Left ventricle myocardium inferior (tissue), 1 donor: ENCODE measurements at regions not wholly inside any gene's neighbourhood (a gene's known extent, or its start where the extent isn't known, plus 50 kb on each side); places are given as distances from the start of the nearest gene placed in this dataset.

Experiments used
- DNase-seq: peaks from one replicate; pipeline ENCODE4 v3.0.0-alpha.2; 2020
- H3K27ac ChIP-seq: fragments of 200-600 bp; replicated peaks from 2 replicates; pipeline ENCODE4 v1.8.0; 2021
- H3K27me3 ChIP-seq: fragments of 200-600 bp; 2 replicates; pipeline ENCODE4 v1.8.0; 2021; ENCODE audit warnings: low read depth
- H3K36me3 ChIP-seq: fragments of 200-600 bp; 2 replicates; pipeline ENCODE4 v1.8.0; 2021
- H3K4me1 ChIP-seq: fragments of 200-600 bp; 2 replicates; pipeline ENCODE4 v1.8.0; 2021
- H3K4me3 ChIP-seq: fragments of 200-600 bp; 2 replicates; pipeline ENCODE4 v1.8.0; 2021; ENCODE audit warnings: mild to moderate bottlenecking, moderate library complexity
- H3K9me3 ChIP-seq: fragments of 200-600 bp; replicated peaks from 2 replicates; pipeline ENCODE4 v1.8.0; 2021
- intact Hi-C: fragments of 100-400 bp; cut with micrococcal nuclease; formaldehyde crosslinking; loops from one replicate; pipeline ENCODE4 v1.11.0; 2022
- TF ChIP-seq, protein P1 (sequence below): fragments of 200-600 bp; IDR thresholded peaks from 2 replicates; pipeline ENCODE4 v1.8.0; 2021; ENCODE audit warnings: antibody characterized with exemption, mild to moderate bottlenecking, borderline replicate concordance
- donor health status: DM: no; HTN: yes; CAD: no; lungs with severe emphysema.

DNA sequence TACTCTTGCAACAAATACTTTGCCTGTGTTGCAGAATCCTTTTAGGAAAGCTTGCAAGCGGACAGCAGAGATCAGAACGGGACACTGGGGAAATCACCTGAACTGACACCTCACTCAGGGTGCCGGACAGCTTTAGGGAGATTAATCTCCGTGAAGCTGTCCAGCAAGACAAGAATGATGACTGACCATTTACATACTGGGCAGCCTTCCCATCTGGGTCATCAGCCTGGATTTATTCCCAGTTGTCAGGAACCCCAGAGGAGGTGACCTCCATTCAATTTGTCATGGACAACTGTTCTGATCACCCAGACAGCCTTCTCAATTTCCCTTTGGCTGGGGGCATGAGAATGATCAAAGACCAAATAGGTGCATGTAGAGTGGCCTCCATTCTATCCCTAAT, 93.0 kb upstream of the EGFL6 start:
- Histone ChIP-seq H3K36me3 (no peaks in the 10 kb centered on the region), H3K4me1 (peaks cover 17% of the 10 kb centered on the region), H3K27ac (no peak overlapping the region), H3K4me3 (no peak overlapping the region), H3K9me3 (no peaks in the 10 kb centered on the region), H3K27me3 (no peaks in the 10 kb centered on the region)
- DNase-seq: no peak
- intact Hi-C loops: no loop called here
- TF ChIP-seq, protein P1, sequence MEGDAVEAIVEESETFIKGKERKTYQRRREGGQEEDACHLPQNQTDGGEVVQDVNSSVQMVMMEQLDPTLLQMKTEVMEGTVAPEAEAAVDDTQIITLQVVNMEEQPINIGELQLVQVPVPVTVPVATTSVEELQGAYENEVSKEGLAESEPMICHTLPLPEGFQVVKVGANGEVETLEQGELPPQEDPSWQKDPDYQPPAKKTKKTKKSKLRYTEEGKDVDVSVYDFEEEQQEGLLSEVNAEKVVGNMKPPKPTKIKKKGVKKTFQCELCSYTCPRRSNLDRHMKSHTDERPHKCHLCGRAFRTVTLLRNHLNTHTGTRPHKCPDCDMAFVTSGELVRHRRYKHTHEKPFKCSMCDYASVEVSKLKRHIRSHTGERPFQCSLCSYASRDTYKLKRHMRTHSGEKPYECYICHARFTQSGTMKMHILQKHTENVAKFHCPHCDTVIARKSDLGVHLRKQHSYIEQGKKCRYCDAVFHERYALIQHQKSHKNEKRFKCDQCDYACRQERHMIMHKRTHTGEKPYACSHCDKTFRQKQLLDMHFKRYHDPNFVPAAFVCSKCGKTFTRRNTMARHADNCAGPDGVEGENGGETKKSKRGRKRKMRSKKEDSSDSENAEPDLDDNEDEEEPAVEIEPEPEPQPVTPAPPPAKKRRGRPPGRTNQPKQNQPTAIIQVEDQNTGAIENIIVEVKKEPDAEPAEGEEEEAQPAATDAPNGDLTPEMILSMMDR: no peak

DNA sequence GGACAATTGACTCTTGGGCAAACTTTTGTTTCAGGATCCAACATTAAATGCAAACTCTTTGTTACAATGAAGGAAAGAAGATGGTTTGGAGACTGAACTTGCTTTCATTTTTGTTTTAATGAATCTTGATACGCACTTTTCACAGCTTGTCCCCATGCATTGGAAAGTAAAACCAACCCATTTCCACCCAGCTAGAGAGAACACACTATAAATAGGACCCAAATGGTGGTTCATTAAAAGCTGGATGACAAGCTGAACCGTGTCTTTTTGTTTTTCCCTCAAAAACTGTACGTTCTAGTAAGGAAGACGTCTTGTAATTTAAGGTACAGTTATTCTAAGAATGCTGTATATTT, 95.3 kb upstream of the EGFL6 start:
- H3K4me3 ChIP-seq: peak overlapping the region; percentile 41
- intact Hi-C loops: no loop called here

GRCh38 chrX:13473442-13474163, 95.8 kb upstream of the EGFL6 start:
- TF ChIP-seq, protein P1: no peak
- intact Hi-C loops: no loop called here
- Histone ChIP-seq H3K4me3 (peak overlapping the region; percentile 41), H3K27me3 (no peaks in the 10 kb centered on the region), H3K9me3 (no peaks in the 10 kb centered on the region), H3K4me1 (peaks cover 12% of the 10 kb centered on the region), H3K36me3 (no peaks in the 10 kb centered on the region), H3K27ac (peak overlapping the region; percentile 77)
- no peak for DNase-seq

More for the DNA sequence above, 95.3 kb upstream of the EGFL6 start:
- H3K27me3 ChIP-seq: no peaks in the 10 kb centered on the region
- TF ChIP-seq, protein P1: no peak
- H3K9me3 ChIP-seq: no peaks in the 10 kb centered on the region
- H3K27ac ChIP-seq: peak overlapping the region; percentile 77
- DNase-seq: no peak
- no peaks in the 10 kb centered on the region for H3K36me3 ChIP-seq
- H3K4me1 ChIP-seq: peaks cover 12% of the 10 kb centered on the region

DNA sequence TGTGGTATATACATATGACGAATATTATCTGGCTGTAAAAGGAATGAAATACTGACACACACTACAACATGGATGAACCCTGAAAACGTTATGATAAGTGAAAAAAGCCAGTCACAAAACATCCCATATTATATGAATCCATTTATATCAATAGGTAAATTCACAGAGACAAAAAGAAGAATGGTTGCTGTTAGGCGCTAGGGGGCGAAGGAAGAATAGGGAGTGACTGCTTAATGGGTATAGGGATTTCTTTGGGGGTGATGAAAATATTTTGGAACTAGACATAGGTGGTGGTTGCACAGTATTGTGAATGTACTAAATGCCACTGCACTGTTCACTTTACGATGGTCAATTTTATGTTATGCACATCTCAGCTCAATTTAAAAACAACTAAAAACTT, 96.4 kb upstream of the EGFL6 start:
- TF ChIP-seq, protein P1: no peak
- no peak for DNase-seq
- Histone ChIP-seq H3K9me3 (no peaks in the 10 kb centered on the region), H3K27me3 (no peaks in the 10 kb centered on the region), H3K36me3 (no peaks in the 10 kb centered on the region), H3K4me1 (peaks cover 12% of the 10 kb centered on the region), H3K27ac (peak overlapping the region; percentile 77), H3K4me3 (no peak overlapping the region)
- intact Hi-C loops: no loop called here

DNA sequence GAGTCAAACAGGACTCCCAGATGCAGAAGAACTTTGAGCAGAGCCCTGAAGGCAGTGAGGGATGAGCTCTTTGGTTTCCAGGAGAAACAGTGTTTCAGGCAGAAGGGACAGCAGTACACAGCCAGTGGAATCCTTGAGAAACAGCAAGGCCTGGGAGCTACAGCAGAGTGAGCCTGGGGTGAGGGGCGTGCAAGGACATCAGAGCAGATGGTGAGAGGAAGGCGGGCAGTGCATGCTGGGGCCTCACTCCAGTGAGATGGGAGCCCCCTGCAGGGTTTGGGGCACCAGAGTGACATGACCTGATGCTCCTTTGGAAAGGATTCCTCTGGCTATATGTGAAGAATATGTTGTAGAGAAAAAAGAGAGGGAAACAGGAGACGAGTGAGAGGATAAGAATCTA, 98.1 kb upstream of the EGFL6 start:
- H3K9me3 ChIP-seq: no peaks in the 10 kb centered on the region
- no peak overlapping the region for H3K4me3 ChIP-seq
- H3K27me3 ChIP-seq: no peaks in the 10 kb centered on the region
- peaks cover 12% of the 10 kb centered on the region for H3K4me1 ChIP-seq
- H3K27ac ChIP-seq: no peak overlapping the region
- no peak for DNase-seq
- intact Hi-C loops: no loop called here
- TF ChIP-seq, protein P1: no peak
- H3K36me3 ChIP-seq: no peaks in the 10 kb centered on the region
